HEK293 (cell line): ENCODE measurements at regions not wholly inside any gene's neighbourhood (a gene's known extent, or its start where the extent isn't known, plus 50 kb on each side); places are given as distances from the start of the nearest gene placed in this dataset.

ENCODE experiments used
- CTCF ChIA-PET: fragments of 350-600 bp; formaldehyde crosslinking; extraction: SDS; loops from one replicate; lab custom pipeline; 2021; ENCODE audit warnings: antibody characterized with exemption; lab: Yijun Ruan, JAX
- POLR2A ChIA-PET: fragments of 300-600 bp; formaldehyde crosslinking; extraction: SDS; loops from one replicate; lab custom pipeline; 2020; ENCODE audit warnings: antibody characterized with exemption, inconsistent platforms; lab: Yijun Ruan, JAX
- H3K27ac ChIP-seq: fragments of 200-500 bp; sonication (Bioruptor generic); 2 replicates; pipeline ENCODE4 v1.5.1; 2014; ENCODE audit warnings: low read depth, low read length, control low read depth, inconsistent platforms; ENCODE audit errors: extremely low read depth
- H3K36me3 ChIP-seq, 2 experiments: fragments of 200-500 bp in 1 of 2; sonication (Bioruptor generic) in 1 of 2; 1 replicate in 1 of 2; 2 replicates in 1 of 2; pipeline ENCODE4 v1.5.1; 2014 to 2017; ENCODE audit warnings: inconsistent platforms in 2 of 2, low read length in 2 of 2; ENCODE audit not compliant: control insufficient read depth in 2 of 2, insufficient read depth in 1 of 2
- H3K4me1 ChIP-seq: fragments of 200-500 bp; sonication (Bioruptor generic); 2 replicates; pipeline ENCODE4 v1.5.1; 2014; ENCODE audit warnings: mild to moderate bottlenecking, low read length, inconsistent platforms; ENCODE audit not compliant: control insufficient read depth, insufficient read depth
- H3K4me3 ChIP-seq: 2 replicates; pipeline ENCODE4 v1.5.1; 2011; ENCODE audit warnings: low read depth, mild to moderate bottlenecking, control low read depth, low read length, moderate library complexity
- H3K9me3 ChIP-seq: fragments of 200-500 bp; sonication (Bioruptor generic); 2 replicates; pipeline ENCODE4 v1.5.1; 2014; ENCODE audit warnings: low read depth, low read length, inconsistent platforms; ENCODE audit not compliant: control insufficient read depth, insufficient read depth
- EGR2 ChIP-seq: fragments of 450-650 bp; formaldehyde crosslinking; IDR thresholded peaks from 2 replicates; pipeline ENCODE4 v1.5.1; 2016; ENCODE audit warnings: low read depth, missing biosample characterization, missing genetic modification characterization
- ELK4 ChIP-seq: IDR thresholded peaks from 2 replicates; pipeline ENCODE4 v1.6.1; 2011; ENCODE audit warnings: mild to moderate bottlenecking, low read depth, low read length, borderline replicate concordance
- HIC1 ChIP-seq: fragments of 450-650 bp; formaldehyde crosslinking; IDR thresholded peaks from 2 replicates; pipeline ENCODE4 v1.5.1; 2016; ENCODE audit warnings: missing biosample characterization, missing genetic modification characterization
- KLF8 ChIP-seq: fragments of 450-650 bp; formaldehyde crosslinking; IDR thresholded peaks from 2 replicates; pipeline ENCODE4 v1.5.1; 2016; ENCODE audit warnings: missing biosample characterization, missing genetic modification characterization
- MZF1 ChIP-seq: fragments of 450-650 bp; formaldehyde crosslinking; IDR thresholded peaks from 2 replicates; pipeline ENCODE4 v1.5.1; 2017; ENCODE audit warnings: missing biosample characterization, missing genetic modification characterization, borderline replicate concordance
- OVOL3 ChIP-seq: fragments of 450-650 bp; formaldehyde crosslinking; IDR thresholded peaks from 2 replicates; pipeline ENCODE4 v1.5.1; 2016; ENCODE audit warnings: missing biosample characterization, missing genetic modification characterization
- SETDB1 ChIP-seq: IDR thresholded peaks from one replicate; pipeline ENCODE4 v1.6.1; 2017; ENCODE audit warnings: mild to moderate bottlenecking, low read length, moderate library complexity, mixed read lengths; ENCODE audit not compliant: insufficient read length
- WT1 ChIP-seq: fragments of 450-650 bp; formaldehyde crosslinking; IDR thresholded peaks from 2 replicates; pipeline ENCODE4 v1.5.1; 2016; ENCODE audit warnings: missing biosample characterization, missing genetic modification characterization
- YY2 ChIP-seq: fragments of 450-650 bp; formaldehyde crosslinking; IDR thresholded peaks from 2 replicates; pipeline ENCODE4 v1.5.1; 2016; ENCODE audit warnings: missing biosample characterization, missing genetic modification characterization
- ZBTB6 ChIP-seq: fragments of 450-650 bp; formaldehyde crosslinking; IDR thresholded peaks from 2 replicates; pipeline ENCODE4 v1.5.1; 2017; ENCODE audit warnings: missing biosample characterization, missing genetic modification characterization
- ZNF10 ChIP-seq: fragments of 450-650 bp; formaldehyde crosslinking; IDR thresholded peaks from 2 replicates; pipeline ENCODE4 v1.5.1; 2017; ENCODE audit warnings: missing biosample characterization, missing genetic modification characterization
- ZNF133 ChIP-seq: fragments of 450-650 bp; formaldehyde crosslinking; IDR thresholded peaks from 2 replicates; pipeline ENCODE4 v1.5.1; 2016; ENCODE audit warnings: missing biosample characterization, missing genetic modification characterization
- ZNF174 ChIP-seq: fragments of 450-650 bp; formaldehyde crosslinking; IDR thresholded peaks from 2 replicates; pipeline ENCODE4 v1.5.0; 2017; ENCODE audit warnings: missing biosample characterization, mild to moderate bottlenecking, missing genetic modification characterization
- ZNF19 ChIP-seq: fragments of 450-650 bp; formaldehyde crosslinking; IDR thresholded peaks from 2 replicates; pipeline ENCODE4; 2016; ENCODE audit warnings: missing biosample characterization, missing genetic modification characterization, low read depth
- ZNF223 ChIP-seq: fragments of 450-650 bp; formaldehyde crosslinking; IDR thresholded peaks from 2 replicates; pipeline ENCODE4 v1.5.1; 2016; ENCODE audit warnings: missing biosample characterization, missing genetic modification characterization
- ZNF26 ChIP-seq: fragments of 450-650 bp; formaldehyde crosslinking; IDR thresholded peaks from 2 replicates; pipeline ENCODE4 v1.5.1; 2016; ENCODE audit warnings: missing biosample characterization, missing genetic modification characterization
- ZNF362 ChIP-seq: fragments of 450-650 bp; formaldehyde crosslinking; IDR thresholded peaks from 2 replicates; pipeline ENCODE4 v1.5.1; 2016; ENCODE audit warnings: missing biosample characterization, missing genetic modification characterization
- ZNF394 ChIP-seq: fragments of 450-650 bp; formaldehyde crosslinking; IDR thresholded peaks from 2 replicates; pipeline ENCODE4 v1.5.1; 2016; ENCODE audit warnings: missing biosample characterization, missing genetic modification characterization, mild to moderate bottlenecking, moderate library complexity, borderline replicate concordance
- ZNF423 ChIP-seq: fragments of 450-650 bp; formaldehyde crosslinking; IDR thresholded peaks from 2 replicates; pipeline ENCODE4 v1.5.1; 2016; ENCODE audit warnings: missing biosample characterization, missing genetic modification characterization
- ZNF48 ChIP-seq: fragments of 450-650 bp; formaldehyde crosslinking; IDR thresholded peaks from 2 replicates; pipeline ENCODE4 v1.5.1; 2016; ENCODE audit warnings: missing biosample characterization, missing genetic modification characterization
- ZNF501 ChIP-seq: fragments of 450-650 bp; formaldehyde crosslinking; IDR thresholded peaks from 2 replicates; pipeline ENCODE4 v1.5.1; 2016; ENCODE audit warnings: missing biosample characterization, missing genetic modification characterization
- ZNF513 ChIP-seq: fragments of 450-650 bp; IDR thresholded peaks from 2 replicates; pipeline ENCODE4 v1.5.1; 2018; ENCODE audit warnings: missing biosample characterization, missing genetic modification characterization
- ZNF548 ChIP-seq: fragments of 450-650 bp; formaldehyde crosslinking; IDR thresholded peaks from 2 replicates; pipeline ENCODE4 v1.5.1; 2016; ENCODE audit warnings: missing biosample characterization, missing genetic modification characterization
- ZNF623 ChIP-seq: fragments of 450-650 bp; formaldehyde crosslinking; IDR thresholded peaks from 2 replicates; pipeline ENCODE4 v1.5.1; 2016; ENCODE audit warnings: missing biosample characterization, missing genetic modification characterization
- ZNF658 ChIP-seq: fragments of 450-650 bp; formaldehyde crosslinking; IDR thresholded peaks from 2 replicates; pipeline ENCODE4; 2016; ENCODE audit warnings: missing biosample characterization, missing genetic modification characterization
- ZNF785 ChIP-seq: fragments of 450-650 bp; formaldehyde crosslinking; IDR thresholded peaks from 2 replicates; pipeline ENCODE4 v1.5.1; 2016; ENCODE audit warnings: missing biosample characterization, missing genetic modification characterization
- ZNF791 ChIP-seq: fragments of 450-650 bp; formaldehyde crosslinking; IDR thresholded peaks from 2 replicates; pipeline ENCODE4 v1.5.1; 2016; ENCODE audit warnings: missing biosample characterization, missing genetic modification characterization
- ZSCAN4 ChIP-seq: fragments of 450-650 bp; formaldehyde crosslinking; IDR thresholded peaks from 2 replicates; pipeline ENCODE4 v1.5.1; 2017; ENCODE audit warnings: missing biosample characterization, missing genetic modification characterization

- H3K27ac ChIP-seq, result no peak overlapping the region
- TF ChIP-seq HIC1 (no peak), ZBTB6 (no peak), MZF1 (tag by site-specific recombination) (no peak), OVOL3 (tag by site-specific recombination) (no peak), ZNF423 (tag by site-specific recombination) (no peak), ZNF791 (no peak), ZNF785 (tag by site-specific recombination) (no peak), ZNF623 (tag by site-specific recombination) (no peak), SETDB1 (no peak), ZNF19 (tag by site-specific recombination) (no peak), ZNF513 (tag by site-specific recombination) (no peak), ZNF48 (tag by site-specific recombination) (no peak), ZNF10 (tag by site-specific recombination) (no peak), ZNF26 (tag by site-specific recombination) (no peak)
- no peaks in the 10 kb centered on the region for H3K4me1 ChIP-seq
- no peak overlapping the region for H3K4me3 ChIP-seq
- CTCF ChIA-PET, result no interaction called here
- POLR2A ChIA-PET, result interaction anchor here (1.2 kb wide), 1 partner anchor 58 kb away, joined by 3 read pairs; no protein-coding TSS in a partner anchor
- H3K36me3 ChIP-seq, result no peaks in the 10 kb centered on the region
- no peaks in the 10 kb centered on the region for H3K9me3 ChIP-seq
These were observed 212.4 kb downstream of the SLITRK6 start for GRCh38 chr13:85586856-85587255.

GRCh38 chr13:85586422-85586831 lies 212.8 kb downstream of the SLITRK6 start:
- Histone ChIP-seq H3K9me3 (no peaks in the 10 kb centered on the region), H3K4me1 (no peaks in the 10 kb centered on the region), H3K4me3 (no peak overlapping the region), H3K36me3 (no peaks in the 10 kb centered on the region), H3K27ac (no peak overlapping the region)
- POLR2A ChIA-PET, result interaction anchor here (1.2 kb wide), 1 partner anchor 58 kb away, joined by 3 read pairs; no protein-coding TSS in a partner anchor
- CTCF ChIA-PET, result no interaction called here
- TF ChIP-seq YY2, result no peak
- TF ChIP-seq ZNF658, result no peak
- no peak for TF ChIP-seq ZNF133 (tag by site-specific recombination)
- TF ChIP-seq ELK4, result no peak
- TF ChIP-seq EGR2 (tag by site-specific recombination), result no peak
- TF ChIP-seq ZNF548 (tag by site-specific recombination), result no peak
- TF ChIP-seq WT1 (tag by site-specific recombination), result no peak
- TF ChIP-seq KLF8 (tag by site-specific recombination), result no peak
- TF ChIP-seq ZNF362 (tag by site-specific recombination), result no peak
- no peak for TF ChIP-seq ZNF174 (tag by site-specific recombination)
- no peak for TF ChIP-seq ZNF394 (tag by site-specific recombination)
- TF ChIP-seq ZNF223 (tag by site-specific recombination), result no peak
- no peak for TF ChIP-seq ZNF785 (tag by site-specific recombination)
- no peak for TF ChIP-seq ZSCAN4 (tag by site-specific recombination)
- no peak for TF ChIP-seq ZNF501
